ENCODE measurements at regions not wholly inside any gene's neighbourhood (a gene's known extent, or its start where the extent isn't known, plus 50 kb on each side); places are given as distances from the start of the nearest gene placed in this dataset.

DNA sequence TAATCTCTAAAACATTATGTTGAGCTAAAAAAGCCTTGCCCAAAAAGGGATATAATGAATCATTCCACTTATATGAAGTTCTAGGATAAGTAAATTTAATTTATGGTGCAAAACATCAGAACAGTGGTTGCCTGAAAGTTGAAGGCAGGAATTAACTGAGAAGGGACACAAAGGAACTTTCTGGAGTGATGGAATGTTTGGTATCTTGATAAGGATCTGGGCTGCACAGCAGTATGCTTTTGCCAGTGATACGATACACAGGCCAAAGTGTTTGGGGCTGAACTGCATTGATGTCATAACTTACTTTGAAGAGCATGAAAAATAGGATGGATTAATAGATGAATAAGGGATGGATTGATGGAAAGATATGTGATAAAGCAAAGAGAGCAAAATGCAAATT, 146.1 kb upstream of the LRFN2 start:
- TF ChIP-seq EP300 (IDR thresholded peaks at IDR 0.05) (no peak), POLR2A (IDR thresholded peaks at IDR 0.05) (no peak), POLR2AphosphoS5 (IDR thresholded peaks at IDR 0.05) (no peak)
- TF ChIP-seq, protein P1, sequence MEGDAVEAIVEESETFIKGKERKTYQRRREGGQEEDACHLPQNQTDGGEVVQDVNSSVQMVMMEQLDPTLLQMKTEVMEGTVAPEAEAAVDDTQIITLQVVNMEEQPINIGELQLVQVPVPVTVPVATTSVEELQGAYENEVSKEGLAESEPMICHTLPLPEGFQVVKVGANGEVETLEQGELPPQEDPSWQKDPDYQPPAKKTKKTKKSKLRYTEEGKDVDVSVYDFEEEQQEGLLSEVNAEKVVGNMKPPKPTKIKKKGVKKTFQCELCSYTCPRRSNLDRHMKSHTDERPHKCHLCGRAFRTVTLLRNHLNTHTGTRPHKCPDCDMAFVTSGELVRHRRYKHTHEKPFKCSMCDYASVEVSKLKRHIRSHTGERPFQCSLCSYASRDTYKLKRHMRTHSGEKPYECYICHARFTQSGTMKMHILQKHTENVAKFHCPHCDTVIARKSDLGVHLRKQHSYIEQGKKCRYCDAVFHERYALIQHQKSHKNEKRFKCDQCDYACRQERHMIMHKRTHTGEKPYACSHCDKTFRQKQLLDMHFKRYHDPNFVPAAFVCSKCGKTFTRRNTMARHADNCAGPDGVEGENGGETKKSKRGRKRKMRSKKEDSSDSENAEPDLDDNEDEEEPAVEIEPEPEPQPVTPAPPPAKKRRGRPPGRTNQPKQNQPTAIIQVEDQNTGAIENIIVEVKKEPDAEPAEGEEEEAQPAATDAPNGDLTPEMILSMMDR (IDR thresholded peaks at IDR 0.05): no peak
